GM13976 (cell line): ENCODE measurements at regions not wholly inside any gene's neighbourhood (a gene's known extent, or its start where the extent isn't known, plus 50 kb on each side); places are given as distances from the start of the nearest gene placed in this dataset.

ENCODE experiments used
- DNase-seq: peaks from one replicate; pipeline ENCODE4 v3.0.0; 2012; ENCODE audit warnings: low spot score
- in situ Hi-C: fragments of 300-500 bp; cut with MboI; formaldehyde crosslinking; loops from one replicate; pipeline ENCODE4 v1.12.0; 2022; ENCODE audit warnings: low sequenced_read_pairs, mixed read lengths, inconsistent platforms; ENCODE audit not compliant: unreplicated experiment
- TF ChIP-seq, protein P1 (sequence below): IDR thresholded peaks from 2 replicates; pipeline ENCODE4 v1.5.1; 2012; ENCODE audit warnings: borderline replicate concordance, mild to moderate bottlenecking; ENCODE audit not compliant: insufficient read depth; ENCODE audit errors: extremely low read depth, missing control alignments, control extremely low read depth

DNA sequence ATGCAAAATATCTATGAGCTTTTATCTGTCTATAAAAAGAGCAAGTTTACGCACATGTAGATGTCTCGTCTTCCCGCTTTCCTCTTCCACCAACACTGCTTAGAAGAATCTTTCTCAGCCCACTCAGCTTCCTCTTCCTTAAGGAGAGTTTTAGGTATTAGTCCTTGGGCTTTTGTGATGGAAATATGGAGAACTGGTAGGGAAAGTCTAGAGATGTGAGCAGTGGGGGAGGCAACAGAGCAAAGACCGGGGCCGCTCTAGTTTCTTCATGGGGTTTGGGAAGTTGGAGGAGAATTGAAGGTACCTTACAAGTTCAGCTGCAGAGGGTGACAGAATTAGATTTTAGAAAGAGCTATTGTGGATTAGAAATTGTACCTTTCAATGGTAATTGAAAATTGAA lies 56.3 kb upstream of the CPNE8 start:
- TF ChIP-seq, protein P1, sequence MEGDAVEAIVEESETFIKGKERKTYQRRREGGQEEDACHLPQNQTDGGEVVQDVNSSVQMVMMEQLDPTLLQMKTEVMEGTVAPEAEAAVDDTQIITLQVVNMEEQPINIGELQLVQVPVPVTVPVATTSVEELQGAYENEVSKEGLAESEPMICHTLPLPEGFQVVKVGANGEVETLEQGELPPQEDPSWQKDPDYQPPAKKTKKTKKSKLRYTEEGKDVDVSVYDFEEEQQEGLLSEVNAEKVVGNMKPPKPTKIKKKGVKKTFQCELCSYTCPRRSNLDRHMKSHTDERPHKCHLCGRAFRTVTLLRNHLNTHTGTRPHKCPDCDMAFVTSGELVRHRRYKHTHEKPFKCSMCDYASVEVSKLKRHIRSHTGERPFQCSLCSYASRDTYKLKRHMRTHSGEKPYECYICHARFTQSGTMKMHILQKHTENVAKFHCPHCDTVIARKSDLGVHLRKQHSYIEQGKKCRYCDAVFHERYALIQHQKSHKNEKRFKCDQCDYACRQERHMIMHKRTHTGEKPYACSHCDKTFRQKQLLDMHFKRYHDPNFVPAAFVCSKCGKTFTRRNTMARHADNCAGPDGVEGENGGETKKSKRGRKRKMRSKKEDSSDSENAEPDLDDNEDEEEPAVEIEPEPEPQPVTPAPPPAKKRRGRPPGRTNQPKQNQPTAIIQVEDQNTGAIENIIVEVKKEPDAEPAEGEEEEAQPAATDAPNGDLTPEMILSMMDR = no peak
- DNase-seq = no peak
- in situ Hi-C loops = no loop called here

DNA sequence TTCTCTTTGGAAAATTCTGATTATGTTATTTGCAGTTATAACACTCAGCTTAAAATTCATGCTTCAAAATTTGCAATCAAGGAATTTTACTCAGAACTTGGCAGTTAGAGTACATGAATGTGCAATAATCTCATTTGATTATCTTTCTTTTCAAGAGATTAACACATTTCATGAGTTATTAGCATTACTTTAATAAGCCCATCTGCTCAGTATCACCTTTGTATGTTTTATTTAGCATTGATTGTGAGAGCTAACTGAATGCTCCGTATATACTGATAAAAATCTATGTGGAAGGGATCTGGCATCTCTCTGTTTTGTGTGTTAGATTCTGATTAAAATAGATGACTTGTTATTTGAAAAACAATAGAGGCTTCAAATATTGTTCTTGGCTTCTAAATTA lies 55.6 kb upstream of the CPNE8 start:
- no peak for DNase-seq
- TF ChIP-seq, protein P1 = no peak
- in situ Hi-C loops = no loop called here

DNA sequence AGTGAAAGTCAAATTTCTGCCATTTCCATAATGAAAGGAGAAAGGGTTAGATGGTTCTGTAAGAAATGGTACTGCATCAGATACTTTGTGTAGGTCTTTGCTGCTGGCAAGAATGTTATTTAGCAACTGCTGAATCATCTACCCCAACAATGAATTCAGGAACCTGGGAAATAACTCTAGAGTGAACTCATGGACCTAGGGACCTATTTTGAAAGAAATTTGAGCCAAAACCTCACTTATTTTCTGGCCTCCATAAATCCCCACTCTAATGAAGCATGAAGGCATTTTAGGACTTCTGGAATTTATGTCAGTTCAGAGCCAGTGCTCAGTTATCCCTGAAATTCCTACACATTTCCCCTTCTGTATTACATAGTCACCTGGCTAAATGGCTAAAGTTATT lies 50.9 kb upstream of the CPNE8 start:
- in situ Hi-C loops = no loop called here
- TF ChIP-seq, protein P1 = no peak
- DNase-seq = no peak
